Mesenchymal stem cell (in vitro differentiated cells and primary cell): ENCODE measurements at regions not wholly inside any gene's neighbourhood (a gene's known extent, or its start where the extent isn't known, plus 50 kb on each side); places are given as distances from the start of the nearest gene placed in this dataset.

ENCODE experiments used
- DNase-seq: peaks from one replicate; pipeline ENCODE4 v3.0.0-alpha.2; 2013
- H2AFZ ChIP-seq: one replicate; pipeline ENCODE4 v1.6.1; 2013; ENCODE audit warnings: low read depth, mild to moderate bottlenecking, control low read depth, inconsistent platforms, low read length, moderate library complexity
- H2AK5ac ChIP-seq: 2 replicates; pipeline ENCODE4 v1.6.1; 2013; ENCODE audit warnings: low read length, moderate library complexity, mild to moderate bottlenecking, inconsistent platforms; ENCODE audit not compliant: severe bottlenecking
- H2BK120ac ChIP-seq: one replicate; pipeline ENCODE4 v1.6.1; 2013; ENCODE audit warnings: low read depth, mild to moderate bottlenecking, inconsistent platforms, low read length, moderate library complexity
- H2BK12ac ChIP-seq, 2 experiments: one replicate each; pipeline ENCODE4 v1.6.1; 2013; ENCODE audit warnings: inconsistent platforms in 2 of 2, low read length in 2 of 2, mild to moderate bottlenecking in 2 of 2, moderate library complexity in 2 of 2, control low read depth in 1 of 2
- H2BK15ac ChIP-seq: one replicate; pipeline ENCODE4 v1.6.1; 2013; ENCODE audit warnings: mild to moderate bottlenecking, low read depth, inconsistent platforms; ENCODE audit not compliant: poor library complexity, severe bottlenecking
- H2BK5ac ChIP-seq: 2 replicates; pipeline ENCODE4 v1.6.1; 2013; ENCODE audit warnings: low read depth, mild to moderate bottlenecking, low read length, control low read depth, inconsistent platforms; ENCODE audit not compliant: poor library complexity, severe bottlenecking
- H3K14ac ChIP-seq, 2 experiments: one replicate each; pipeline ENCODE4 v1.6.1; 2013; ENCODE audit warnings: inconsistent platforms in 2 of 2, low read length in 2 of 2, control low read depth in 1 of 2, mild to moderate bottlenecking in 1 of 2, moderate library complexity in 1 of 2
- H3K18ac ChIP-seq, 2 experiments: one replicate each; pipeline ENCODE4 v1.6.1; 2013; ENCODE audit warnings: inconsistent platforms in 2 of 2, low read length in 2 of 2, control low read depth in 1 of 2, low read depth in 1 of 2, mild to moderate bottlenecking in 1 of 2
- H3K23ac ChIP-seq, 2 experiments: one replicate each; pipeline ENCODE4 v1.6.1; 2013; ENCODE audit warnings: inconsistent platforms in 2 of 2, low read length in 2 of 2, mild to moderate bottlenecking in 2 of 2, moderate library complexity in 2 of 2, control low read depth in 1 of 2
- H3K27ac ChIP-seq: 2 replicates; pipeline ENCODE4 v1.5.1; 2013; ENCODE audit warnings: mild to moderate bottlenecking, moderate library complexity, low read length, control low read depth, inconsistent platforms; ENCODE audit not compliant: poor library complexity, severe bottlenecking
- H3K27me3 ChIP-seq, 2 experiments: 2 replicates each; pipeline versions ENCODE4 v1.6.1 to v1.7.0; 2013; ENCODE audit warnings: low read length in 2 of 2, mild to moderate bottlenecking in 2 of 2, moderate library complexity in 2 of 2, control low read depth in 1 of 2, inconsistent platforms in 1 of 2; ENCODE audit not compliant: control insufficient read depth in 1 of 2, insufficient read depth in 1 of 2
- H3K36me3 ChIP-seq, 2 experiments: 2 replicates each; pipeline versions ENCODE4 v1.6.1 to v1.7.0; 2013; ENCODE audit warnings: low read length in 2 of 2, control low read depth in 1 of 2, inconsistent platforms in 1 of 2, low read depth in 1 of 2, mild to moderate bottlenecking in 1 of 2; ENCODE audit not compliant: insufficient read depth in 2 of 2, control insufficient read depth in 1 of 2
- H3K4ac ChIP-seq, 2 experiments: one replicate each; pipeline ENCODE4 v1.6.1; 2013; ENCODE audit warnings: inconsistent platforms in 2 of 2, low read length in 2 of 2, mild to moderate bottlenecking in 2 of 2, moderate library complexity in 2 of 2, control low read depth in 1 of 2, low read depth in 1 of 2
- H3K4me1 ChIP-seq: 2 replicates; pipeline ENCODE4 v1.6.1; 2013; ENCODE audit warnings: low read depth, low read length, control low read depth; ENCODE audit not compliant: control insufficient read depth, insufficient read depth
- H3K4me2 ChIP-seq: 2 replicates; pipeline ENCODE4 v1.6.1; 2013; ENCODE audit warnings: low read length, mild to moderate bottlenecking, inconsistent platforms; ENCODE audit not compliant: poor library complexity, severe bottlenecking
- H3K4me3 ChIP-seq, 2 experiments: 2 replicates each; pipeline versions ENCODE4 v1.5.1 to v1.7.0; 2013; ENCODE audit warnings: low read length in 2 of 2, mild to moderate bottlenecking in 2 of 2, control low read depth in 1 of 2, low read depth in 1 of 2; ENCODE audit not compliant: insufficient read depth in 1 of 2
- H3K79me1 ChIP-seq: replicated peaks from 2 replicates; pipeline ENCODE4 v1.6.1; 2013; ENCODE audit warnings: mild to moderate bottlenecking, control low read depth, low read length, inconsistent platforms; ENCODE audit not compliant: poor library complexity, severe bottlenecking
- H3K9ac ChIP-seq: 2 replicates; pipeline ENCODE4 v1.7.0; 2013; ENCODE audit warnings: mild to moderate bottlenecking, low read length, moderate library complexity
- H3K9me3 ChIP-seq: 2 replicates; pipeline ENCODE4 v1.7.0; 2013; ENCODE audit warnings: mild to moderate bottlenecking, low read length; ENCODE audit not compliant: control insufficient read depth
- H4K8ac ChIP-seq: one replicate; pipeline ENCODE4 v1.6.1; 2013; ENCODE audit warnings: inconsistent platforms, mild to moderate bottlenecking, low read length, moderate library complexity
- H4K91ac ChIP-seq: one replicate; pipeline ENCODE4 v1.6.1; 2013; ENCODE audit warnings: mild to moderate bottlenecking, low read length, inconsistent platforms
- WGBS: methylation state at CpG from one replicate; pipeline ENCODE4 v1.1.7; 2013; ENCODE audit warnings: mixed read lengths; 5-methylcytosine and 5-hydroxymethylcytosine counted together

DNA sequence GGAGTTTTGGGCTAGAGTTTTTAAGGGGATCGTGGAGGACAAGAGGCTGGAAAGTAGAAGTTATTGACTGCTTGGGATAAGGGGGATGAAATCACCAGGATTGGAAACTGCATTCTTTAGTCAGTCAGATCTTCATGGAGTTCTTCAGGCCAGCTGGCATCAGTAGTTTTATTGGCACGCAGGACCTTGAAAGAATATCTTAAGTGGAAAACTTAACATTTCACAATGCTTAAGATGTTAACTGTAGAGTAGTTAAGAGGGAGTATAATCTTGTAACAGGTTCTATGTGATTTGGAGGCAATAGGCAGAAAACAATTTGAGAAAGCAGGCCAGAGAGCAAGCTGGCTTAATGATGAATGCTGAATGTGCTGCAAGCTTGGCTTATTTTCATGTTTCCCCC is 300.4 kb upstream of the KCNH7 start:
- Histone ChIP-seq H3K27ac (no peak overlapping the region), H4K91ac (no peak overlapping the region), H3K23ac (no peak overlapping the region), H3K79me1 (no peaks in the 10 kb centered on the region), H3K4ac (no peak overlapping the region), H2BK5ac (no peak overlapping the region), H2AFZ (no peak overlapping the region), H2BK120ac (no peak overlapping the region), H3K4me1 (no peaks in the 10 kb centered on the region), H2AK5ac (no peak overlapping the region), H3K27me3 (no peaks in the 10 kb centered on the region), H3K14ac (no peak overlapping the region), H3K36me3 (no peaks in the 10 kb centered on the region), H3K4me3 (no peak overlapping the region), H3K9ac (no peak overlapping the region), H3K18ac (no peak overlapping the region), H2BK12ac (no peak overlapping the region), H3K4me2 (no peak overlapping the region), H3K9me3 (no peaks in the 10 kb centered on the region), H4K8ac (no peak overlapping the region), H2BK15ac (no peak overlapping the region)
- WGBS: 79% methylated on average over 2 of the region's 2 CpGs
- no peak for DNase-seq

DNA sequence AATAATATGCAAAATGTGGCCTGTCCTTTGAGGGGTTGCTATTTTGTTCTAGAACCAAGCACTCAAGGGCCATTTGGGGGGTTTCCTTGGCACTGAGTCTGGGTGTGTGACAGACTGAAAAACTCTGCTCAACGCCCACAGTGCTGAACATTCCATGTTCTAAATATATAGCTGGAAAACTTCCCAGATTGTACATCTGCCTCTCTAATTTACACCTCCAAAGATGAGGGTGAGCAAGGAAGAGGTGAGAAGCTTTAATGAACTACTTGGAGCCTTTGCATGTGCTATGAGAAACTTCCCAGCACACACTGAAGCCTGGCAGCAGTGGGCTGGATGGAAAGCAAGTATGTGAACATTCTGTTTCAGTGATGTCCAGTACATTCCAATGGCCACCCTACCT is 296.7 kb upstream of the KCNH7 start:
- H3K27ac ChIP-seq: no peak overlapping the region
- H2BK12ac ChIP-seq: no peak overlapping the region
- no peak overlapping the region for H3K23ac ChIP-seq
- no peak overlapping the region for H3K18ac ChIP-seq
- H3K79me1 ChIP-seq: no peaks in the 10 kb centered on the region
- no peak overlapping the region for H2BK15ac ChIP-seq
- H2AK5ac ChIP-seq: no peak overlapping the region
- no peak overlapping the region for H3K4ac ChIP-seq
- no peak overlapping the region for H4K8ac ChIP-seq
- no peak overlapping the region for H3K14ac ChIP-seq
- H2BK5ac ChIP-seq: no peak overlapping the region
- DNase-seq: no peak
- H3K27me3 ChIP-seq: no peaks in the 10 kb centered on the region
- no peaks in the 10 kb centered on the region for H3K9me3 ChIP-seq
- no peaks in the 10 kb centered on the region for H3K4me1 ChIP-seq
- H4K91ac ChIP-seq: no peak overlapping the region
- H2BK120ac ChIP-seq: no peak overlapping the region
- H3K36me3 ChIP-seq: no peaks in the 10 kb centered on the region
- H3K9ac ChIP-seq: no peak overlapping the region
- H2AFZ ChIP-seq: no peak overlapping the region
- no peak overlapping the region for H3K4me3 ChIP-seq
- no CpG with 5 or more reads among the region's 1 CpG for WGBS
- H3K4me2 ChIP-seq: no peak overlapping the region

DNA sequence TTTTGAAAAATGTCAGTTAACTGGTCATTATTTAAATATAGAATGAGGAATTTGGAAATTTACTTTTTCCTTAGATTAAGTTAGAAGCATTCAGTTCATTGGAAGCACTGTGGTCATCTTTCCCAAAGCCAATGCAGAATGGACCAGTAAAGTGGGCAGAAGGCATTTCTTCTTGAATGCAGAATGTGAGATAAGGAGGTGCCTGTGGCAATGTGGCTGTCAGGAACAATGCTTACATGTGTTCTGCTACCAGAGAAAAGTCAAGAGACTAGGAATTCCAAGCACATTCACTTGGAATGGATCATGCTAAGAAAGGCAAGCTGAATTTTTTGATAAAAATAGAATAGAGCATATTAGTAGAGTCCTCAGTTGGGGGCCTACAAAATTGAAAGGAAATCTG is 295.0 kb upstream of the KCNH7 start:
- H3K27ac ChIP-seq: no peak overlapping the region
- H3K36me3 ChIP-seq: no peaks in the 10 kb centered on the region
- no peak overlapping the region for H3K9ac ChIP-seq
- no peak overlapping the region for H3K14ac ChIP-seq
- no peak overlapping the region for H2AK5ac ChIP-seq
- H2BK120ac ChIP-seq: no peak overlapping the region
- H3K18ac ChIP-seq: no peak overlapping the region
- H3K4ac ChIP-seq: no peak overlapping the region
- no peak overlapping the region for H3K4me2 ChIP-seq
- no peak overlapping the region for H2AFZ ChIP-seq
- H3K4me3 ChIP-seq: no peak overlapping the region
- H3K23ac ChIP-seq: no peak overlapping the region
- no peak for DNase-seq
- no peak overlapping the region for H4K91ac ChIP-seq
- no peak overlapping the region for H2BK15ac ChIP-seq
- no peaks in the 10 kb centered on the region for H3K79me1 ChIP-seq
- H3K27me3 ChIP-seq: no peaks in the 10 kb centered on the region
- no peak overlapping the region for H2BK5ac ChIP-seq
- H3K4me1 ChIP-seq: no peaks in the 10 kb centered on the region
- no peak overlapping the region for H2BK12ac ChIP-seq
- no peaks in the 10 kb centered on the region for H3K9me3 ChIP-seq
- no peak overlapping the region for H4K8ac ChIP-seq

DNA sequence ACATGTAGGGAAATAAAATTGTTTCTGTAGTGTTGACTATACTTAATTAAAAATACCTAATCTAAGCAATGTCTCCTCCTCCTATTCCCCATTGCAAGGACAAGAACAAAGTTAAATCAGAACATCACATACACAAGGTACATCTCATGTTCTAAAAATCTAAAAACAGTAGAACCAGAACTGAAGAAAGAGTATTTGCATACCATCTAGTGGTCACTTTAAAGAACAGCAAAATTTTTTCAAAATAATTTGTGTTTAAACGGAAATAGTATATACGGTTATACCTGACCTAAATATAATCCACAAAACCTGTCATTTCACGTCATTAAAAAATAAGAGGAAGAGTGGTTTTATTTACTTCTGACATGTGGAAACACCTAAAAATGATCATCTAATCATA is 294.3 kb upstream of the KCNH7 start:
- Histone ChIP-seq H3K23ac (no peak overlapping the region), H3K36me3 (no peaks in the 10 kb centered on the region), H3K4me1 (no peaks in the 10 kb centered on the region), H2BK15ac (no peak overlapping the region), H3K4me2 (no peak overlapping the region), H2BK5ac (no peak overlapping the region), H3K14ac (no peak overlapping the region), H3K4ac (no peak overlapping the region), H2BK12ac (no peak overlapping the region), H4K91ac (no peak overlapping the region), H3K4me3 (no peak overlapping the region), H4K8ac (no peak overlapping the region), H3K9ac (no peak overlapping the region), H3K79me1 (no peaks in the 10 kb centered on the region), H2AFZ (no peak overlapping the region), H3K9me3 (no peaks in the 10 kb centered on the region), H2AK5ac (no peak overlapping the region), H3K18ac (no peak overlapping the region), H3K27ac (no peak overlapping the region), H3K27me3 (no peaks in the 10 kb centered on the region), H2BK120ac (no peak overlapping the region)
- DNase-seq: peak; percentile 24
- WGBS: no CpG with 5 or more reads among the region's 3 CpGs
